Heart right ventricle (tissue), 16 donors: ENCODE measurements at regions not wholly inside any gene's neighbourhood (a gene's known extent, or its start where the extent isn't known, plus 50 kb on each side); places are given as distances from the start of the nearest gene placed in this dataset.

ENCODE experiments used
- ATAC-seq, 8 donors: fragments of 200-7000 bp; cut with Tn5 transposase; one replicate each; pipeline ENCODE4 v1.9.1; 2020; ENCODE audit warnings: mild to moderate bottlenecking in 8 of 8, moderate library complexity in 8 of 8, moderate number of reproducible peaks in 1 of 8
- DNase-seq, 2 donors: peaks; one replicate each; pipeline ENCODE4 v3.0.0-alpha.2; 2020
- H3K27ac ChIP-seq, 10 donors: fragments of 200-600 bp; sonication (generic) in 2 of 10; one replicate each; pipeline versions ENCODE4 v1.5.0 to v1.8.0; 2020 to 2022; ENCODE audit warnings: mild to moderate bottlenecking in 3 of 10
- H3K27me3 ChIP-seq, 7 donors: fragments of 200-600 bp; one replicate each; pipeline ENCODE4 v1.8.0; 2021 to 2022; ENCODE audit warnings: mild to moderate bottlenecking in 2 of 7
- H3K36me3 ChIP-seq, 9 donors: fragments of 200-600 bp; sonication (generic) in 1 of 9; one replicate each; pipeline versions ENCODE4 v1.5.0 to v1.8.0; 2020 to 2022; ENCODE audit warnings: mild to moderate bottlenecking in 2 of 9
- H3K4me1 ChIP-seq, 9 donors: fragments of 200-600 bp; sonication (generic) in 1 of 9; one replicate each; pipeline versions ENCODE4 v1.5.0 to v1.8.0; 2020 to 2022; ENCODE audit warnings: mild to moderate bottlenecking in 4 of 9
- H3K4me3 ChIP-seq, 10 donors: fragments of 200-600 bp; sonication (generic) in 2 of 10; one replicate each; pipeline versions ENCODE4 v1.5.0 to v1.8.0; 2020 to 2022; ENCODE audit warnings: mild to moderate bottlenecking in 7 of 10, moderate library complexity in 2 of 10
- H3K9me3 ChIP-seq, 11 donors: fragments of 200-600 bp in 10 of 11; sonication (generic) in 2 of 11; one replicate each; pipeline versions ENCODE4 v1.5.0 to v1.8.0; 2013 to 2022; ENCODE audit warnings: mild to moderate bottlenecking in 2 of 11, control low read depth in 1 of 11, moderate library complexity in 1 of 11
- CTCF ChIP-seq, 9 donors: fragments of 200-600 bp; sonication (generic) in 2 of 9; IDR thresholded peaks; one replicate each; pipeline versions ENCODE4 v1.5.0 to v1.8.0; 2021 to 2022; ENCODE audit warnings: antibody characterized with exemption in 9 of 9, mild to moderate bottlenecking in 5 of 9, moderate library complexity in 1 of 9
- WGBS, 2 donors: extraction: QIAGEN DNeasy Blood & Tissue Kit; methylation state at CpG; one replicate each; pipeline ENCODE4 v1.1.7; 2013; ENCODE audit warnings: inconsistent platforms in 1 of 2; 5-methylcytosine and 5-hydroxymethylcytosine counted together
- intact Hi-C, 10 donors: fragments of 100-400 bp; cut with DNase I; formaldehyde crosslinking; loops; one replicate each; pipeline versions ENCODE4 v1.11.1 to v1.14.2; 2022
- donor health status: Arrhythmogenic right ventricular cardiomyopathy.
- donor health status: ischemic (EF 13 %, LVEDD 7.1; RV severe dilation, severe dysfunction).
- donor health status: healthy with polysubstance abuse.
- donor health status: DM: no; HTN: yes; CAD: no.
- donor health status: DM: no; HTN: no; CAD: no.
- donor health status: ischemic (EF 25% LVEDD 6.9; RV normal size, moderate dysfunction).
- donor health status: ischemic (EF 25% LVEDD 5.7; RV mildly dilated, moderate dysfunction).
- donor health status: healthy.
- donor health status: DM: yes; HTN: yes; CAD: no.
- donor health status: Ischemic cardiomyopathy.
- donor health status: ischemic (EF 35%, LVEDD 5.7; RV mildly dilated, moderate dysfunction).
- donor health status: nonischemic (EF 11% LVEDD 7.7; RV severe dilation, severe dysfunction).
- donor health status: DM: yes; HTN: yes; CAD: no.
- donor health status: PGD.
- donor health status: ischemic (EF 29% LVEDD 5.4; RV normal size, mild dysfunction).
- donor health status: nonischemic (EF 23%, LVEDD 6.1; RV moderate dilation, normal function).

DNA sequence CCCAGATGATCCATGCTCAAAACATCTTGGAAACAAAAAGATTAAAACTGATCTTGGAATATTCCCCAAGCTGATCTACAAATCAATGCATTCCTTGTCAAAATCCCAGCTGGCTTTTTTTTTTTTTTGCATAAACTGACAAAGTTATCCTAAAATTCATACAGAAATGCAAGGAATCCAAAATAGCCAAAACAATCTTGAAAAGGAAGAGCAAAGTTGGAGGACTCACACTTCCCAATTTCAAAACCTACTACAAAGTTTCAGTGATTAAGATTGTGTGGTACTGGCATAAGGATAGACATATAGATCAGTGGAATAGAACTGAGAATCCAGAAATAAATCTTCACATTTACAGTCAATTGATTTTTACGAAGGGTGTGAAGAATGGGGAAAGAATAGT lies 306.8 kb upstream of the MGAT5 start:
- Histone ChIP-seq H3K4me1 (peaks cover 0 to 36% (median 3%) of the 10 kb centered on the region in 9 donors), H3K27ac (no peak overlapping the region), H3K4me3 (no peak overlapping the region), H3K36me3 (no peaks in the 10 kb centered on the region), H3K27me3 (no peaks in the 10 kb centered on the region), H3K9me3 (no peaks in the 10 kb centered on the region)
- DNase-seq (no peak), ATAC-seq (no peak)
- no peak for TF ChIP-seq CTCF (IDR thresholded peaks at IDR 0.05)
- 82 to 100% methylated on average over 1 of the region's 1 CpG for WGBS, 2 donors
- intact Hi-C loops: no loop called here

DNA sequence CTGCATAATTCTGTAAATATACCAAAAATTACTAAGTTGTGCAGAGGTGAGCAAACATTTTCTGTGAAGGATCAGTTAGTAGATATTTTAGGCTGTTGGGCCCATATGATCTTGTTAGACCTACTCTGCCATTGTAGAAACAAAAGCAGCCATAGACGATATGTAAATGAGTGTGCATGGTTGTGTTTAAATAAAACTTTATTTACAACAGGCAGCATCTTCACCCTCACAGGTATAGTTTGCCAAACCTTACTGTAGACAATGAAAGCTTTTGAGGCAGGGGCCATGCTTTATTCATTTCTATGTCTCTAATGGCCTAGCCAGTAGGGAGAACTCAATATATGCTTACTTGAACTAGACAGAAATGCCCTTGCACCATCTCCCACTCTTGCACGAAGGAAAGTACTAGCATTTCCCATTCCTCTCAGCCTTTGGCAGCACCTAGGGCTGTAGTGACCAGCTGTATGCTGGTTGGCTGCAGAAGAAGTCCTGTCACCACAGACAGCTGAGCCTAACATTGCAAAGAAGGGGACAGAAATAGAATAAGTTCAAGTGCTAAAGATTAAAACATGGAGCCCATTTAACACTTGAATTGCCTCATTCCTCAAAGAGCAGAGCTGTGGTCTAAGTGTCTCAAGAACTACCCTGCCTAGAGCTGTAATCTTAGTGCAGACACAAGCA lies 305.1 kb upstream of the MGAT5 start:
- H3K27me3 ChIP-seq: no peaks in the 10 kb centered on the region
- H3K4me1 ChIP-seq: peaks cover 0 to 46% (median 3%) of the 10 kb centered on the region in 9 donors
- intact Hi-C loops: no loop called here
- H3K36me3 ChIP-seq: no peaks in the 10 kb centered on the region
- peak; percentile 15 to 68 for DNase-seq
- H3K27ac ChIP-seq: peak overlapping the region in 7 of 10 donors; percentile 4 to 73 (median 52)
- no peak overlapping the region for H3K4me3 ChIP-seq
- no peak for TF ChIP-seq CTCF (IDR thresholded peaks at IDR 0.05)
- WGBS, 2 donors: 21 to 51% methylated on average over 2 of the region's 2 CpGs
- peak; percentile 88 to 99 (median 95) for ATAC-seq
- no peaks in the 10 kb centered on the region for H3K9me3 ChIP-seq

GRCh38 chr2:133949595-133949994 lies 304.3 kb upstream of the MGAT5 start:
- Histone ChIP-seq H3K4me3 (no peak overlapping the region), H3K36me3 (no peaks in the 10 kb centered on the region), H3K27ac (peak overlapping the region in 8 of 10 donors; percentile 10 to 73 (median 38)), H3K4me1 (peaks cover 0 to 48% (median 3%) of the 10 kb centered on the region in 9 donors), H3K27me3 (no peaks in the 10 kb centered on the region), H3K9me3 (no peaks in the 10 kb centered on the region)
- DNase-seq (no peak), ATAC-seq (peak in 5 of 8 donors; percentile 19 to 65 (median 39))
- TF ChIP-seq CTCF (IDR thresholded peaks at IDR 0.05): no peak
- intact Hi-C loops: no loop called here
- 36 to 61% methylated on average over 3 of the region's 3 CpGs for WGBS, 2 donors

DNA sequence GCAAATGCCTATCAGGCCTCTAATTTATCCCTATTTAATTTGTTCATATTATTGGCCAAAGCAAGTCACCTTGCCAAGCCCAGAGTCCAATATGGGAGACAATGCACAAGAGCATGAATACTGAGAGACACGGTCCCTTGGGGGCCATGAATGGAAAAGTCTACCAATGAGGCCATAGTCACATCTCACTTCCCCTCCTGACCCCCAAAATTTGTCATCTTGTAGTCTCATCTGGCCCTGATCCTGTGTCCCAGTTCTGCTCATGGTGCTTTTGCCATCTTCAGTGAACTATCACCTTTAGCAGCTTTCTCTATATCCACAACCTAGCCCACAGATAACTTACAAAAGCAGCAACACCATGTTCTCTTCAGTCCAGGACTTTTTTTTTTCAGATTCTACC lies 302.7 kb upstream of the MGAT5 start:
- no peak overlapping the region for H3K4me3 ChIP-seq
- 85 to 91% methylated on average over 1 of the region's 1 CpG for WGBS, 2 donors
- peaks cover 0 to 49% (median 4%) of the 10 kb centered on the region in 9 donors for H3K4me1 ChIP-seq
- intact Hi-C loops: no loop called here
- DNase-seq: no peak
- TF ChIP-seq CTCF (IDR thresholded peaks at IDR 0.05): no peak
- no peak overlapping the region for H3K27ac ChIP-seq
- no peaks in the 10 kb centered on the region for H3K9me3 ChIP-seq
- H3K27me3 ChIP-seq: no peaks in the 10 kb centered on the region
- no peak for ATAC-seq
- H3K36me3 ChIP-seq: no peaks in the 10 kb centered on the region
